ENCODE measurements at regions not wholly inside any gene's neighbourhood (a gene's known extent, or its start where the extent isn't known, plus 50 kb on each side); places are given as distances from the start of the nearest gene placed in this dataset.
"Not testable (repeated sequence)": the region's sequence is repeated elsewhere in the genome, so short reads cannot be mapped to it uniquely, and the experiment has no call there.

DNA sequence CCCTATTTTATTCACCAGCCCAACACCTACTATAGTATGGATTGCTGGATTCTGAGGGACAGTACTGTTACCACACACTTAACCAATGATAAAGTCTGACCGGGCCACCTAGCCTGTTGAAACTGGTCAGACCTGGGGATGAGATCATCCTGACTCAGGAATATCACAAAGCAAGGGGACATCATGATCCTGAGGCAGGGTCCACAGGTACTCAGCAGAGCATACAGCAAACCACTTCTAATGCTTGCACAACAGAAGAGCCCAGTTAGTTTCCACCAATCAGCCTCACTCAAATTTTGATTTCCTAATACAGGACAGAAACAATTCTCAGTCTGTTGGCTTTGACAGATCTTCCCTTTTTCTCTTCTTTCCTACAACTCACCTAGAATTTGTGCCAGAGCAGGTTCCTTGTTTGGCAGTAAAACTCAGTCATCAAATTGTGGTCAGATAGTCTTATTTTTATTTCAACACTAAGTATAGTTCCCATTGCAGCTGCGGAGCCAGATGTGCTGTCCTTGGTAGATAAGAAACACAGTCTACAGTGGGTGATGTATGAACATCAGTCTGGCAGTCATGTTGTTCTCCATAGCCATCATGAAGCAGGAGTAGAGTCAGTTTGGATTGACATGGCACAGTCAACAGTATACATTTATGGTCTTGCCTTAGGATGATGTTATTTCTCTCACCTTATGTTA is 90.1 kb upstream of the PRR23C start:
- Mint-ChIP-seq H3K36me3 (ENCODE audit: low read depth) (no peaks in the 10 kb centered on the region), H3K4me3 (no peak overlapping the region), H3K9me3 (no peaks in the 10 kb centered on the region), H3K27ac (no peak overlapping the region), H3K27me3 (no peaks in the 10 kb centered on the region), H3K4me1 (ENCODE audit: low read depth) (no peaks in the 10 kb centered on the region)
- intact Hi-C loops (cut with micrococcal nuclease): no loop called here

DNA sequence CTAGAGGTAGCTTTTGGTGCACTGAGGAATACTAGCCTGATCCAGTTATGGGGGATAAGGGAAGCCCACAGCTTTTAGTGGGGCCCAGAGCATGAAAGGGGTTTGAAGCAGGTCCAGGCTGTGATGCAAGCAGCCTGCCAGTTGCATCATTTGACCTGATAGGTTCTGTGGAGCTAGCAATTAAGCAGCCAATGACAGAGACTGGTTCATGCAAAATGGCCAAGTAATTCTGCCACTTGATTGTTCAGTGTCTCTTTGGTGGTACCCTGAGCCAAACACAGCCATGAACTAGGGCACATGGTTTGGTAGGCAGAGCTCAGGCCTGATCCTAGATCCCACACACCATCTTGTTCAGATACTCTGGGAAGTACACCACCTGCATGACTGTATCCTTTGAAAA is 91.0 kb upstream of the PRR23C start:
- Mint-ChIP-seq H3K36me3 (ENCODE audit: low read depth) (no peaks in the 10 kb centered on the region), H3K27me3 (no peaks in the 10 kb centered on the region), H3K4me3 (no peak overlapping the region), H3K4me1 (ENCODE audit: low read depth) (no peaks in the 10 kb centered on the region), H3K27ac (no peak overlapping the region), H3K9me3 (no peaks in the 10 kb centered on the region)
- intact Hi-C loops (cut with micrococcal nuclease): no loop called here

DNA sequence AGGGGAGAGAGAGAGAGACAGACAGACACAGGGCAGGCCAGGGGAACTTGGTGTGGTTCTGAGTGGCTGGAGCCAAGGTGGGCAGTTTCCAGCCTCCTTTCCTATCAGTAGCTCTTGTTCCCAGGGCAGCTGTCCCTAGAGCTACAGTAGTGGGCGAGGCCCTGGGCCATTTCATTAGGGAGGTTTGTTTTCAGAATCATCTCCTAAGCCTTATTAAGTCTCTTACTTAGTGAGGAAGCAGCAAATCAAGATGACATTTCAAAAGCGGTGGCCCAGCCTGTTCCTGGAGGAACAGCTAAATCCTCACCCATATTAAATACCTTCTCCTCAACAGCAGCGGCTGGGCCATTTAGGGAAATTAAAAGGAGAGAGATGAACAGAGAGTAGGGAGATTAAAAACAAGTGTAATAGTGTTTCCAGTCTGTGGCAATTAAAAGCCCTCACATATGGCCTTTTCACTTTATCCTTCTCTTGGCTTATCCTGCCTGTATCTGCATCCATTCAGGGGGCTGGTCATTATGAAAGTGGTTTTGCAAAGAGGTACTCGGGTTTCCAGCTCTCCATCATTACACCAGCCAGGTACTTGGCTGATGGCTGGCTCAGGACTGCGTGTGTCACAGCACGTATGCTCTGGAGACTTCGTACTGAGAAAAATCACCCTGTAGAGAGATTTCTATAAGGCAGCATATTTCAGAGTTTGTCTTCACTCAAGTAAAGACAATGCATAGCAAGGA is 91.9 kb upstream of the PRR23C start:
- intact Hi-C loops (cut with micrococcal nuclease): no loop called here
- H3K27me3 Mint-ChIP-seq: no peaks in the 10 kb centered on the region
- H3K4me1 Mint-ChIP-seq (ENCODE audit: low read depth): no peaks in the 10 kb centered on the region
- H3K36me3 Mint-ChIP-seq (ENCODE audit: low read depth): no peaks in the 10 kb centered on the region
- H3K4me3 Mint-ChIP-seq: no peak overlapping the region
- H3K9me3 Mint-ChIP-seq: no peaks in the 10 kb centered on the region
- no peak overlapping the region for H3K27ac Mint-ChIP-seq

DNA sequence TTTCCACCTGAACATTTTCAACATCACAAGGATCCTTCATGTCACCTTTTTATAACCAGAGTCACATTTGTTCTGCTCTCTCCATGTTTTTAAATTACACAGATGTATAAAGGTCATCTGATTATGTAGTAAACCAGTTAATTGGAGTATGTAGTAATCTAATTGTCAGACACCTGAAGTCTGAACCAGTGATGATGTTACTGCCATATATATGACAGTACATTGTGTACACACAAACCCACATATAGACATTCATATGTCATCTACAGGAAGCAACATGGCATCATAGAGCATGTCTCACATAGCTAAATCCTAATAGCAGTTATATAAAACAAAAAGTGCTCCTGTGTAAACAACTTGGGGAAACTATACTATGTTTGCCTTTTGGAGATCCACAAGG is 95.9 kb upstream of the PRR23C start:
- Mint-ChIP-seq H3K4me1 (ENCODE audit: low read depth) (no peaks in the 10 kb centered on the region), H3K4me3 (no peak overlapping the region), H3K27ac (no peak overlapping the region), H3K27me3 (no peaks in the 10 kb centered on the region), H3K36me3 (ENCODE audit: low read depth) (no peaks in the 10 kb centered on the region), H3K9me3 (no peaks in the 10 kb centered on the region)
- intact Hi-C loops (cut with micrococcal nuclease): no loop called here

DNA sequence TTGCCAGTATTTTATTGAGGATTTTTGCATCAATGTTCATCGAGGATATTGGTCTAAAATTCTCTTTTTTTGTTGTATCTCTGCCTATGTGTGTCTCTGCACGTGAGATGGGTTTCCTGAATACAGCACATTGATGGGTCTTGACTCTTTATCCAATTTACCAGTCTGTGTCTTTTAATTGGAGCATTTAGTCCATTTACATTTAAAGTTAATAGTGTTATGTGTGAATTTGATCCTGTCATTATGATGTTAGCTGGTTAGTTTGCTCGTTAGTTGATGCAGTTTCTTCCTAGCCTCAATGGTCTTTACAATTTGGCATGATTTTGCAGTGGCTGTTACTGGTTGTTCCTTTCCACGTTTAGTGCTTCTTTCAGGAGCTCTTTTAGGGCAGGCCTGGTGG is 101.3 kb upstream of the PRR23C start:
- H3K27ac Mint-ChIP-seq; H3K27me3 Mint-ChIP-seq; H3K9me3 Mint-ChIP-seq; H3K36me3 Mint-ChIP-seq (ENCODE audit: low read depth); H3K4me3 Mint-ChIP-seq; H3K4me1 Mint-ChIP-seq (ENCODE audit: low read depth); intact Hi-C loops (cut with micrococcal nuclease): not testable (repeated sequence)

DNA sequence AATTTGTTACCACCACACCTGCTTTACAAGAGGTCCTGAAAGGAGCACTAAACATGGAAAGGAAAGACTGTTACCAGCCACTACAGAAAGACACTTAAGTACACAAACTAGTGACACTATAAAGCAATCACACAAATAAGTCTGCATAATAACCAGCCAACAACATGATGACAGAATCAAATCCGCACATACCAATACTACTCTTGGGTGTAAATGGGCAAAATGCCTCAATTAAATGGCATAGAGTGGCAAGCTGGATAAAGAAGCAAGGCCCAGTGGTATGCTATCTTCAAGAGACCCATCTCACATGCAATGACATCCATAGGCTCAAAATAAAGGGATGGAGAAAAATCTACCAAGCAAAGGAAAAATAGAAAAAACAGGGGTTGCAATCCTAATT is 106.8 kb upstream of the PRR23C start:
- Mint-ChIP-seq H3K27ac (no peak overlapping the region), H3K9me3 (no peaks in the 10 kb centered on the region), H3K27me3 (peaks cover 1% of the 10 kb centered on the region), H3K4me1 (ENCODE audit: low read depth) (no peaks in the 10 kb centered on the region), H3K36me3 (ENCODE audit: low read depth) (no peaks in the 10 kb centered on the region), H3K4me3 (no peak overlapping the region)
- intact Hi-C loops (cut with micrococcal nuclease): no loop called here

DNA sequence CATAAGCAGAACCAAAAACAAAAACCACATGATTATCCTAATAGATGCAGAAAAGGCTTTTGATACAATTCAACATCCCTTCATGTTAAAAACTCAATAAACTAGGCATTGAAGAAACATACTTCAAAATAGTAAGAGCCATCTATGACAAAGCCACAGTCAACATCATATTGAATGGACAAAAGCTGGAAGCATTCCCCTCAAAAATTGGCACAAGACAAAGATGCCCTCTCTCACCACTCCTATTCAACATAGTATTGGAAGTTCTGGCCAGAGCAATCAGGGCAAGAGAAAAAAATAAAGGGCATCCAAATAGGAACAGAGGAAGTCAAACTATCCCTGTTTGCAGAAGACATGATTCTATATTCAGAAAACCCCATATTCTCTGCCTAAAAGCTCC is 108.7 kb upstream of the PRR23C start:
- H3K4me3 Mint-ChIP-seq; intact Hi-C loops (cut with micrococcal nuclease); H3K27me3 Mint-ChIP-seq; H3K27ac Mint-ChIP-seq; H3K9me3 Mint-ChIP-seq; H3K36me3 Mint-ChIP-seq (ENCODE audit: low read depth); H3K4me1 Mint-ChIP-seq (ENCODE audit: low read depth): not testable (repeated sequence)

DNA sequence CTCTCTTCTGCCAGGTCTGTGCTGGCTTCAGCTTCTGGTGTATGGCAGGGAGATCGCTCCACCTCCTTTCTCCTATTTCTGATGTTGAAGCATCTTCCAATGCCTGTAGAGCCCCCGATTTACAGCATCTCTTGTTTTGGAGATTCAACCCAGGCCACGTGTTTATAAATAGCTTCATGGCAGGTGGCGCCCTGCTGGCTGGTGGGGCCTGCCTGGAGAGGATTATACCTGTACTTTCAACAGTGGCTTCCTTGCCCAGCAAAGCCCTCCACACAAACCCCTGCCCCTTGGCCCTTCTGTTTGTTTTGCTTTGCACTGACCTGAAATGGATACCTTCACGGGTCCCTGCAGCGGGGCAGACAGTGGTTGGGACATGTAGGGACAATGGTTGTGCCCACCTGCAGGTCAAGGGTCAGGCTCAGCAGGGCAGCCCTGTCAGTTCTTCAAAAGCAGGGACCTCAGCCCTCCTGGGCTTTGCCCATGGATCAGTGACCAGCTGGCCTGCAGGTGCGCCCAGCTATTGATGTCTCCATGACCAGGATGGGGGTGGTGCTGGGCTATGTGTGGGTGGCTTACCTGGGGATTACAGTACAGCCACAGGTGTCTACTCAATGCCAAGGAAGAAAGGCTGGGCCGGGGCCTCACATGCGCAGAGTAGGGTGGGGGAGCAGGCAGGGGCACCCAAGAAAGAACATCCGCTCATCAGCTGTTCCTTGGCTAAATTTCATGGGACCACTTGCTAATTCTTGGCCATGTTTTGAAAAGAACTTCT is 112.7 kb upstream of the PRR23C start:
- no peak overlapping the region for H3K27ac Mint-ChIP-seq
- H3K27me3 Mint-ChIP-seq: peaks cover 6% of the 10 kb centered on the region
- intact Hi-C loops (cut with micrococcal nuclease): no loop called here
- no peaks in the 10 kb centered on the region for H3K36me3 Mint-ChIP-seq (ENCODE audit: low read depth)
- H3K9me3 Mint-ChIP-seq: no peaks in the 10 kb centered on the region
- no peak overlapping the region for H3K4me3 Mint-ChIP-seq
- no peaks in the 10 kb centered on the region for H3K4me1 Mint-ChIP-seq (ENCODE audit: low read depth)

DNA sequence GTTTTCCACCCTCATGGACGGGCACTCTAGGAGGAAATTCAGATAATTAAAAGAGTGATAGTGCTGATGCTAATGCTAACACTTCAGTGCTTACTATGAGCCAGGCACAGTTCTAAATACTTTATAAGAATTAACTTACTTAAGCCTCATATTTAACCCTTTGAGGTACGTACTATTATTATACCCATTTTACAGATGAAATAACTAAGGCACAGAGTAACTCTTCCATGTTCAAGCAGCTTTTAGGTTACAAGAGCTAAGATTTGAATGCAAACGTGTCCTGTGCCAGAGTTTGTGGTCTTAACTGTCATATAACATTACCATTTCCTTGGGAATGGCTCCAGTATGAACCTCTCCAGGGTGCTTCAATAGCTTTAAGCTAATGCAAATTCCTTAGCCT is 114.7 kb upstream of the PRR23C start:
- no peaks in the 10 kb centered on the region for H3K9me3 Mint-ChIP-seq
- H3K27ac Mint-ChIP-seq: no peak overlapping the region
- intact Hi-C loops (cut with micrococcal nuclease): no loop called here
- no peak overlapping the region for H3K4me3 Mint-ChIP-seq
- no peaks in the 10 kb centered on the region for H3K4me1 Mint-ChIP-seq (ENCODE audit: low read depth)
- H3K36me3 Mint-ChIP-seq (ENCODE audit: low read depth): no peaks in the 10 kb centered on the region
- peaks cover 8% of the 10 kb centered on the region for H3K27me3 Mint-ChIP-seq

DNA sequence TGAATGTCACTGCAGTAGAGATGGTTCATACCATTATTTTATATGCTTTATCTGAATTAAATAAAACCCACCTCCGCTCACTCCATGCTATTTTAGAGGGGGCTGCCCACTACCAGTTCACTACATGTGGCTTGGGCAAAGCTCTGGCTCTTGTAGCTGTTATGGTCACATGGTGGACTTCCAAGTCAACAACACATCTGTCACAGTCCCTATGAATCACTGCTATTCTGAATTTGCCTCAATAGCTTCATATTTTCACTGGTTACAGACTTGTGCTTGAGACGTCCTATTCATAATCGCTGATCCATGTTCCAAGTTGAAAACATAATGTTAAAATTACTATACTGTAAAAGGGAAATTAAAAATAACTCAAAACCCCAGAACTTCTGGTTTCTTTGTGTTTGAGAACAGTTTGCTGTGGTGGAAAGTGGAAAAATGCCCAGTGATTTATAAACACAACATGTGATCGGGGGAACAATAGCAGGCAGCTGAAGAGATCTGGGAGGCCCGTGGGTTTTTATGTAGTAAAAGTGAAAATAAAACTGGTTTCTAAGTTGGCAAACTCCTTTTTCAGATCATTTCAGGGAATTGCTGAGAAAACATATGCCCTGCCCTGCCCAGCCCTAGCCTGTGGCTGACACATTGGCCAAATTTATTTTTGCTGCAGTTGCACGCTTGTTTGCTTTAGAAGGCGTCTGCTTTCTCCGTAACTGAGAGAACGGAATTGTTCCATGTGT is 128.8 kb upstream of the PRR23C start:
- Mint-ChIP-seq H3K27me3 (no peaks in the 10 kb centered on the region), H3K4me3 (peak overlapping the region; percentile 27), H3K4me1 (ENCODE audit: low read depth) (peaks cover 6% of the 10 kb centered on the region), H3K27ac (peak overlapping the region; percentile 63), H3K36me3 (ENCODE audit: low read depth) (no peaks in the 10 kb centered on the region), H3K9me3 (no peaks in the 10 kb centered on the region)
- intact Hi-C loops (cut with micrococcal nuclease): no loop called here

DNA sequence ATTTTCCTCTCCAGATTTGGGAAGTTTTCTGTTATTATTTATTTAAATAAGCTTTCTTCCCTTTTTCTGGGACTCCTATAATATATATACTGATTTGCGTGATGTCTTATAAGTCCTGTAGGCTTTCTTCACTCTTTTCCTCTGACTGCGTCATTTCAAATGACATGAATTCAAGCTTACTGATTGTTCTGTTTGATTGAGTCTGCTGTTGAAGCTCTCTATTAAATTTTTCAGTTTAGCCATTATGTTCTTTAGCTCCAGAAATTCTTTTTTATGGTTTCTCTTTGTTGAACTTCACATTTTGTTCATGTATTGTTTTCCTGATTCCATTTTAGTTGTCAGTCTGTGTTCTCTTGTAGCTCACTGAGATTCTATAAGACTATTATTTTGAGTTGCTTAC is 135.8 kb upstream of the PRR23C start:
- peaks cover 14% of the 10 kb centered on the region for H3K9me3 Mint-ChIP-seq
- intact Hi-C loops (cut with micrococcal nuclease): no loop called here
- no peaks in the 10 kb centered on the region for H3K36me3 Mint-ChIP-seq (ENCODE audit: low read depth)
- H3K4me1 Mint-ChIP-seq (ENCODE audit: low read depth): peaks cover 4% of the 10 kb centered on the region
- no peak overlapping the region for H3K4me3 Mint-ChIP-seq
- H3K27me3 Mint-ChIP-seq: no peaks in the 10 kb centered on the region
- H3K27ac Mint-ChIP-seq: no peak overlapping the region

DNA sequence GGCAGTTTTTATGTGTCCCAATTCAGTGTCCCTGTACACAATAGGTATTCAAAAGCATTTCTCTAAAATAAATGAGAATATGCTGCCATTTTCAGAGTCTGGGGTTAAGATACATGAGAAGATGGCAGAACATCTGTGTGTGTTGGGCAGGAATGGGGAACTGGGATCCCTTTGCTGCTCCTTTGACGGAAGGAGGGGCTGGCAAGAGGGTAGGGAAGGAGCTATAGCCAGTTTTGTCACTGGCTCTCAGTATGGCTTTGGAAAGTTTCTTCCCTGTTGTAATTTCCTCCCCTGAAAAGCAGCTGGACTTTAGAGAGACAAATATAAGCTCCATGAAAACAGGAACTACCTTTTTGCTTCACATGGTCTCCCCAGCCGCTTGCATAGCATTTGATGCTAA is 137.5 kb upstream of the PRR23C start:
- peaks cover 4% of the 10 kb centered on the region for H3K4me1 Mint-ChIP-seq (ENCODE audit: low read depth)
- no peak overlapping the region for H3K27ac Mint-ChIP-seq
- intact Hi-C loops (cut with micrococcal nuclease): no loop called here
- no peak overlapping the region for H3K4me3 Mint-ChIP-seq
- H3K36me3 Mint-ChIP-seq (ENCODE audit: low read depth): no peaks in the 10 kb centered on the region
- no peaks in the 10 kb centered on the region for H3K27me3 Mint-ChIP-seq
- H3K9me3 Mint-ChIP-seq: peaks cover 14% of the 10 kb centered on the region

DNA sequence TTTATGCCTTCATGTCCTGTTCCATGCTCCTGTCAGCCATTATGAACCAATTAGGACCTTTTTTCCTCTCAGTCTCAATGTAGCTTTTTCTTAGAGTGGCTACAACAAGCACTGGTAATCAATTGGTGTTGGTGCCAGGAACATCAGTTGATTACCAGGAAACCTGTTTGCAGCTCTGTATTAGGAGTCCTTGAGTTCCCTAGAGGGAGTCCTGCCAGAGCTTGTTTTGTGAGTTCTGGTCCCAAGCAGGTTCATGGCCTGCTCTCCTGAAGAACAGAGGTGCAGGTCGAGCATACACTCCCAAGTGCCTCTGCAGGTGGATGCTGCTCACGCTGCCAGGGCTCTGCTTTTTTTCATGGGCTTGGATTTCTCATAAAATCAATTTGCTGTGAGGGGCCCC is 137.9 kb upstream of the PRR23C start:
- peaks cover 14% of the 10 kb centered on the region for H3K9me3 Mint-ChIP-seq
- H3K4me1 Mint-ChIP-seq (ENCODE audit: low read depth): peaks cover 4% of the 10 kb centered on the region
- H3K27me3 Mint-ChIP-seq: no peaks in the 10 kb centered on the region
- intact Hi-C loops (cut with micrococcal nuclease): no loop called here
- no peak overlapping the region for H3K27ac Mint-ChIP-seq
- no peaks in the 10 kb centered on the region for H3K36me3 Mint-ChIP-seq (ENCODE audit: low read depth)
- no peak overlapping the region for H3K4me3 Mint-ChIP-seq

DNA sequence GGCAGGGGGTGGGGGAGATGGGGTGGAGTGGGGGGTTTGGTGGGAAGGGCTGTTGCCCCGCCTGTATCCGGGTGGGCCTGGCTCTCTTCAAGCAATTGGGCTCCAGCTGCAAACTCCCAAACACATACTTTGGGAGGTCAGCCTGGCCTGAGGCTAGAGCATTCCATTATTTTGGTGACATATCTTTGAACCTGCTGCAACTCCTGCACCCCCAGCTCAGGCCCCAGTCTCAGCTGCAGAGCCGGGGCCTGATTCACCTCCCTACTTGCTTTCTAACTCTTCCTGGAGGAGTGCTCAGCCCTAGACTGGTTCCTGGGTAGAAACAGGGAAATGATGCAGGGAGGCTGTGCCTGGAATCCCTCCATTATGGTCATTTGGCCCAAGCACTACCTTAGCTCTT is 140.8 kb upstream of the PRR23C start:
- intact Hi-C loops (cut with micrococcal nuclease): no loop called here
- H3K27ac Mint-ChIP-seq: no peak overlapping the region
- no peak overlapping the region for H3K4me3 Mint-ChIP-seq
- no peaks in the 10 kb centered on the region for H3K36me3 Mint-ChIP-seq (ENCODE audit: low read depth)
- no peaks in the 10 kb centered on the region for H3K27me3 Mint-ChIP-seq
- peaks cover 9% of the 10 kb centered on the region for H3K9me3 Mint-ChIP-seq
- H3K4me1 Mint-ChIP-seq (ENCODE audit: low read depth): peaks cover 4% of the 10 kb centered on the region

Data from dendritic cell treated with granulocyte-macrophage colony-stimulating factor and Interleukin-4, amounts not matched to agents 40 ng/mL and 50 ng/mL, for 4 days (primary cell).